ENCODE measurements at regions not wholly inside any gene's neighbourhood (a gene's known extent, or its start where the extent isn't known, plus 50 kb on each side); places are given as distances from the start of the nearest gene placed in this dataset.

DNA sequence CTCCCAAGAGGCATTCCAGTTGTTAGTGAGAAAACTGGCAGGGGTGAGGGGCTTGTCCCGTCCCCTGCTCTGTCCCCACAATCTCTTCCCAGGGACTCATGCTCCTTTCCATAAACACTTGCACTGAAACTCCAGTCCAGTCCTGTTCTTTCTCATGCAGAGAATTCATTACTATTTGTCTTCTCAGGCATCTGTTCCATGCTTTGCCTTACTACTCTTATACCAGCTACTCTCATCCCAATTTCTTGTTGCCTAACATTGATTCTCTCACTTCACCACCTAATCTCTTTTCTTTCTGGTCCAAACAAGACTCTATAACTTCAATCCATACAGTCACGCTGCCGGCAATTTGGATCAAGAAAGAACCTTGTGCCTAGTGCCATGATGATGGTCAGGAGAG, 97.1 kb upstream of the VEGFC start:
- H3K36me3 Mint-ChIP-seq, result no peaks in the 10 kb centered on the region
- no peak for DNase-seq
- H3K4me1 Mint-ChIP-seq, result no peaks in the 10 kb centered on the region
- Histone ChIP-seq H3K79me2 (ENCODE audit: insufficient read depth, low read length) (no peaks in the 10 kb centered on the region), H3K4me3 (replicated peaks in 1 of 3; ENCODE audit: low read depth in 2 of 3, low read length in 3 of 3) (no peak overlapping the region), H3K36me3 (replicated peaks in 1 of 2; ENCODE audit: control insufficient read depth in 1 of 2, insufficient read depth in 2 of 2, low read length in 2 of 2) (no peaks in the 10 kb centered on the region), H3K4me1 (ENCODE audit: control insufficient read depth in 1 of 2, insufficient read depth in 2 of 2, low read length in 2 of 2) (no peaks in the 10 kb centered on the region), H4K20me1 (ENCODE audit: insufficient read depth, low read length) (no peaks in the 10 kb centered on the region), H3K9ac (ENCODE audit: insufficient read depth, low read length, poor library complexity, severe bottlenecking) (no peak overlapping the region), H3K9me3 (replicated peaks in 1 of 2; ENCODE audit: control insufficient read depth in 1 of 2, insufficient read depth in 1 of 2, low read length in 2 of 2) (no peaks in the 10 kb centered on the region), H3K27me3 (ENCODE audit: control insufficient read depth in 2 of 2, insufficient read depth in 2 of 2, low read length in 2 of 2) (no peaks in the 10 kb centered on the region), H3K4me2 (replicated peaks; ENCODE audit: extremely low read depth, low read length, poor library complexity, severe bottlenecking) (no peak overlapping the region), H2AFZ (ENCODE audit: insufficient read depth, low read depth, low read length, poor library complexity, severe bottlenecking) (no peak overlapping the region), H3K27ac (ENCODE audit: low read depth in 1 of 2, low read length in 2 of 2) (no peak overlapping the region)
- H3K9me3 Mint-ChIP-seq, result peaks cover 0 to 4% (median 3%) of the 10 kb centered on the region in 7 donors
- no peaks in the 10 kb centered on the region for H3K27me3 Mint-ChIP-seq (ENCODE audit: low read depth in 3 of 3)
- no peak overlapping the region for H3K27ac Mint-ChIP-seq
- intact Hi-C loops (cut with micrococcal nuclease), result no loop called here
- WGBS (ENCODE audit: insufficient coverage), result no CpG with 5 or more reads among the region's 3 CpGs
- TF ChIP-seq CTCF (IDR thresholded peaks at IDR 0.05), result no peak
- no peak overlapping the region for H3K4me3 Mint-ChIP-seq

DNA sequence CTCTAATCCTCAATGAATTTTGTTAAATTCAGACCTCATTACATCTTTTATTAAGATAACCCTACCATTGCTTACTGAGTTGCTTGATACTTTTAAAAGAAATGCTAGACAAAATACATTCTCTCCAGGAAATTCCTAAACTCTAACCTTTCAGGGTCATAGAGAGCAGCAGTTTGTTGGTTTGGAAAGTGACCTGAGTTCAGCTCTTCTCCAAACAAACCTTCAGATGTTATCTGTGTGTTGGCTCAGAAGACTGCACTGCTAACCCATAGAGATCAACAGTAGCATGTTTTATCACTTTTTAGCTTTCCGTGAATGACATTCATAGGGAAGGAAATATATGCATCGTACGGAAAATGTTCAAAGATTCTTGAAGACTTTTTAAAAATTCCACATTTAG, 101.8 kb upstream of the VEGFC start:
- H3K27me3 Mint-ChIP-seq (ENCODE audit: low read depth in 3 of 3), result no peaks in the 10 kb centered on the region
- Histone ChIP-seq H3K27ac (ENCODE audit: low read depth in 1 of 2, low read length in 2 of 2) (no peak overlapping the region), H3K4me3 (replicated peaks in 1 of 3; ENCODE audit: low read depth in 2 of 3, low read length in 3 of 3) (no peak overlapping the region), H3K36me3 (replicated peaks in 1 of 2; ENCODE audit: control insufficient read depth in 1 of 2, insufficient read depth in 2 of 2, low read length in 2 of 2) (no peaks in the 10 kb centered on the region), H2AFZ (ENCODE audit: insufficient read depth, low read depth, low read length, poor library complexity, severe bottlenecking) (no peak overlapping the region), H3K79me2 (ENCODE audit: insufficient read depth, low read length) (no peaks in the 10 kb centered on the region), H3K9me3 (replicated peaks in 1 of 2; ENCODE audit: control insufficient read depth in 1 of 2, insufficient read depth in 1 of 2, low read length in 2 of 2) (no peaks in the 10 kb centered on the region), H3K4me2 (replicated peaks; ENCODE audit: extremely low read depth, low read length, poor library complexity, severe bottlenecking) (no peak overlapping the region), H3K9ac (ENCODE audit: insufficient read depth, low read length, poor library complexity, severe bottlenecking) (no peak overlapping the region), H3K4me1 (ENCODE audit: control insufficient read depth in 1 of 2, insufficient read depth in 2 of 2, low read length in 2 of 2) (no peaks in the 10 kb centered on the region), H4K20me1 (ENCODE audit: insufficient read depth, low read length) (no peaks in the 10 kb centered on the region), H3K27me3 (ENCODE audit: control insufficient read depth in 2 of 2, insufficient read depth in 2 of 2, low read length in 2 of 2) (no peaks in the 10 kb centered on the region)
- no peak overlapping the region for H3K4me3 Mint-ChIP-seq
- no peaks in the 10 kb centered on the region for H3K4me1 Mint-ChIP-seq
- intact Hi-C loops (cut with micrococcal nuclease), result no loop called here
- WGBS (ENCODE audit: insufficient coverage), result no CpG with 5 or more reads among the region's 3 CpGs
- no peaks in the 10 kb centered on the region for H3K36me3 Mint-ChIP-seq
- DNase-seq, result no peak
- TF ChIP-seq CTCF (IDR thresholded peaks at IDR 0.05), result no peak
- no peak overlapping the region for H3K27ac Mint-ChIP-seq
- H3K9me3 Mint-ChIP-seq, result no peaks in the 10 kb centered on the region

Measured in CD14-positive monocyte (primary cell).